DND-41 (cell line): ENCODE measurements at regions not wholly inside any gene's neighbourhood (a gene's known extent, or its start where the extent isn't known, plus 50 kb on each side); places are given as distances from the start of the nearest gene placed in this dataset.

Experiments used
- ATAC-seq: fragments of 200-7000 bp; cut with Tn5 transposase; 3 replicates; pipeline ENCODE4 v1.9.1; 2021; ENCODE audit warnings: low read depth; ENCODE audit not compliant: insufficient read depth
- DNase-seq: peaks from one replicate; pipeline ENCODE4 v3.0.0-alpha.2; 2020
- H2AFZ ChIP-seq: 2 replicates; pipeline ENCODE4 v1.6.0; 2012; ENCODE audit warnings: low read depth, low read length
- H3K27ac ChIP-seq: 2 replicates; pipeline ENCODE4 v1.5.1; 2012; ENCODE audit warnings: low read length, inconsistent platforms
- H3K27me3 ChIP-seq: fragments of 200-600 bp; sonication (generic); 2 replicates; pipeline ENCODE4 v1.6.0; 2012; ENCODE audit warnings: low read length, mild to moderate bottlenecking, inconsistent platforms; ENCODE audit not compliant: insufficient read depth, poor library complexity
- H3K36me3 ChIP-seq: 2 replicates; pipeline ENCODE4 v1.5.1; 2012; ENCODE audit warnings: low read length, inconsistent platforms; ENCODE audit not compliant: insufficient read depth
- H3K4me1 ChIP-seq: 2 replicates; pipeline ENCODE4 v1.5.1; 2012; ENCODE audit warnings: mild to moderate bottlenecking, low read length; ENCODE audit not compliant: insufficient read depth
- H3K4me2 ChIP-seq: 2 replicates; pipeline ENCODE4 v1.6.0; 2012; ENCODE audit warnings: mild to moderate bottlenecking, moderate library complexity, low read length, inconsistent platforms; ENCODE audit not compliant: insufficient read depth
- H3K4me3 ChIP-seq, 2 experiments: fragments of 200-600 bp in 1 of 2; shearing (Covaris generic) in 1 of 2; 2 replicates each; pipeline ENCODE4 v1.5.1; 2012 to 2016; ENCODE audit warnings: inconsistent platforms in 2 of 2, low read length in 2 of 2, mild to moderate bottlenecking in 2 of 2, low read depth in 1 of 2, moderate library complexity in 1 of 2
- H3K79me2 ChIP-seq: 2 replicates; pipeline ENCODE4 v1.6.0; 2012; ENCODE audit warnings: low read length, inconsistent platforms; ENCODE audit not compliant: insufficient read depth
- H3K9ac ChIP-seq: 2 replicates; pipeline ENCODE4 v1.6.0; 2012; ENCODE audit warnings: low read depth, mild to moderate bottlenecking, inconsistent platforms, low read length, moderate library complexity
- H3K9me3 ChIP-seq: 2 replicates; pipeline ENCODE4 v1.5.1; 2012; ENCODE audit warnings: low read length, moderate library complexity, mild to moderate bottlenecking, inconsistent platforms; ENCODE audit not compliant: insufficient read depth, severe bottlenecking
- H4K20me1 ChIP-seq: 2 replicates; pipeline ENCODE4 v1.6.0; 2012; ENCODE audit warnings: low read length; ENCODE audit not compliant: insufficient read depth
- CTCF ChIP-seq: IDR thresholded peaks from 2 replicates; pipeline ENCODE4 v1.5.1; 2012; ENCODE audit warnings: borderline replicate concordance, low read length, moderate library complexity, mild to moderate bottlenecking; ENCODE audit not compliant: poor library complexity, severe bottlenecking; ENCODE audit errors: extremely low read depth
- EZH2 ChIP-seq: IDR thresholded peaks from 3 replicates; pipeline ENCODE4 v1.6.1; 2012; ENCODE audit warnings: borderline replicate concordance, low read depth, mild to moderate bottlenecking, moderate library complexity, low read length, inconsistent platforms; ENCODE audit not compliant: severe bottlenecking

DNA sequence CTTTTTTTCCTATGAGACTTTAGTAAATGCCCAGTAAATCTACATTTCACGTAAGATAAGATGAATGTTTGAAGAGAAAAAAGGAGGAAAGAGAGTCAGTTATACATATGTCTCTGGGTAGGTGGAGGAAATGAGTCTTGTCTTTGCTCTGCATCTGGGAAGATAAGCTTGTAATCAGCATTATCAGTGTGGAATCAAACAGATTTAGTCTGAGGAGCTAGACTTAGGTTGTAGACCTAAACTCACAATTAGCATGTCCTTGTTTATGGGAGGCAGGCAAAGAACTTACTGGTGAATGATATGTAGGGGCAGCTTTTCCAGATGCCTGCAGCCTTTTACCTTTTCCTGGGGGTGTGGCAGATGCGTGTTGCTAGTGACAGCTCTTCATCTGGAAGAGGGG lies 962.3 kb downstream of the TBC1D22A start:
- no peak overlapping the region for H3K27ac ChIP-seq
- no peaks in the 10 kb centered on the region for H3K9me3 ChIP-seq
- ATAC-seq (no peak), DNase-seq (no peak)
- no peak overlapping the region for H3K4me3 ChIP-seq
- no peaks in the 10 kb centered on the region for H3K79me2 ChIP-seq
- H3K9ac ChIP-seq = no peak overlapping the region
- H3K4me2 ChIP-seq = no peak overlapping the region
- no peaks in the 10 kb centered on the region for H4K20me1 ChIP-seq
- no peak overlapping the region for H2AFZ ChIP-seq
- H3K4me1 ChIP-seq = no peaks in the 10 kb centered on the region
- TF ChIP-seq CTCF = no peak
- no peak for TF ChIP-seq EZH2
- H3K27me3 ChIP-seq = no peaks in the 10 kb centered on the region
- H3K36me3 ChIP-seq = no peaks in the 10 kb centered on the region

GRCh38 chr22:47724030-47724429 lies 961.6 kb downstream of the TBC1D22A start:
- no peak overlapping the region for H3K27ac ChIP-seq
- TF ChIP-seq EZH2 (no peak), CTCF (no peak)
- H3K4me2 ChIP-seq = no peak overlapping the region
- H3K4me3 ChIP-seq = no peak overlapping the region
- no peaks in the 10 kb centered on the region for H4K20me1 ChIP-seq
- no peaks in the 10 kb centered on the region for H3K79me2 ChIP-seq
- H3K9ac ChIP-seq = no peak overlapping the region
- H3K4me1 ChIP-seq = no peaks in the 10 kb centered on the region
- H3K9me3 ChIP-seq = no peaks in the 10 kb centered on the region
- ATAC-seq (no peak), DNase-seq (no peak)
- no peaks in the 10 kb centered on the region for H3K27me3 ChIP-seq
- H2AFZ ChIP-seq = no peak overlapping the region
- no peaks in the 10 kb centered on the region for H3K36me3 ChIP-seq

DNA sequence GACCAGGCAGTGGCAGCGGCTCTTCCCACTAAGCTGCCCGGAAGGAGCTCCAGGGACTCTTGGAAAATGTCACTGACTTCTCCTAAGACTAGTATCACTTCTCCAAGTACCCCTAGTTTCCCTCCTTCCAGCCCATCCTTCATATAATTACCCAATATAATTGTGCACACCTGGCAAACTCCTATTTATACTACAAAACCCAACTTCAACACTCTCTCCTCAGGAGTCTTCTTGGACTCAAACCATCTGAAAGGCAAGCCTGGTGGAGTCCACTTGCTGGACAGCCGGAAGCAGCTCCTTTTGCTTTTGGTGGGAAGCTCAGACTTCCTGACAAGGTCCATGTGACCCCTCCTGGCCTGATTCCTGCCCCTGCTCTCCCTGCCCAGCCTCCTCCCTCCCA lies 955.9 kb downstream of the TBC1D22A start:
- Histone ChIP-seq H3K27me3 (no peaks in the 10 kb centered on the region), H3K4me1 (no peaks in the 10 kb centered on the region), H4K20me1 (no peaks in the 10 kb centered on the region), H3K9me3 (no peaks in the 10 kb centered on the region), H3K36me3 (no peaks in the 10 kb centered on the region), H3K4me3 (no peak overlapping the region), H3K79me2 (no peaks in the 10 kb centered on the region), H3K4me2 (no peak overlapping the region), H3K27ac (no peak overlapping the region), H2AFZ (no peak overlapping the region), H3K9ac (no peak overlapping the region)
- TF ChIP-seq EZH2 = no peak
- TF ChIP-seq CTCF = no peak
- ATAC-seq (no peak), DNase-seq (no peak)

- Histone ChIP-seq H3K79me2 (no peaks in the 10 kb centered on the region), H3K27ac (no peak overlapping the region)
Measured at GRCh38 chr22:47716890-47717615, 954.6 kb downstream of the TBC1D22A start.

More at GRCh38 chr22:47716890-47717615, 954.6 kb downstream of the TBC1D22A start:
- Histone ChIP-seq H2AFZ (no peak overlapping the region), H3K4me2 (no peak overlapping the region), H3K27me3 (no peaks in the 10 kb centered on the region), H4K20me1 (no peaks in the 10 kb centered on the region), H3K9me3 (no peaks in the 10 kb centered on the region), H3K36me3 (no peaks in the 10 kb centered on the region), H3K4me3 (no peak overlapping the region), H3K4me1 (no peaks in the 10 kb centered on the region), H3K9ac (no peak overlapping the region)
- ATAC-seq = no peak
- DNase-seq = no peak
- no peak for TF ChIP-seq CTCF
- no peak for TF ChIP-seq EZH2
